PFSK-1 (cell line): ENCODE measurements at regions not wholly inside any gene's neighbourhood (a gene's known extent, or its start where the extent isn't known, plus 50 kb on each side); places are given as distances from the start of the nearest gene placed in this dataset.

ENCODE experiments used
- FOXP2 ChIP-seq: optimal IDR thresholded peaks from 2 replicates; pipeline ENCODE3; 2011; ENCODE audit warnings: borderline replicate concordance, control low read depth, inconsistent platforms; ENCODE audit not compliant: insufficient read depth; ENCODE audit errors: extremely low read length, extremely low read depth
- POLR2AphosphoS5 ChIP-seq: IDR thresholded peaks from 2 replicates; pipeline ENCODE4 v1.6.1; 2012; ENCODE audit warnings: low read depth, mild to moderate bottlenecking, control low read depth, low read length, moderate library complexity
- REST ChIP-seq, 2 experiments: IDR thresholded peaks; 2 replicates each; pipeline versions ENCODE4 v1.6.1 to v1.8.0; 2011 to 2012; ENCODE audit warnings: low read depth in 2 of 2, low read length in 2 of 2, control low read depth in 1 of 2, inconsistent platforms in 1 of 2, mild to moderate bottlenecking in 1 of 2, moderate library complexity in 1 of 2; ENCODE audit not compliant: insufficient read depth in 1 of 2
- SIN3A ChIP-seq: IDR thresholded peaks from 2 replicates; pipeline ENCODE4 v1.6.1; 2012; ENCODE audit warnings: mild to moderate bottlenecking, low read length, moderate library complexity, borderline replicate concordance; ENCODE audit not compliant: insufficient read depth
- TAF1 ChIP-seq: IDR thresholded peaks from 2 replicates; pipeline ENCODE4 v1.6.1; 2012; ENCODE audit warnings: low read length, control low read depth, borderline replicate concordance; ENCODE audit not compliant: insufficient read depth

GRCh38 chr21:27224169-27224568, 257.3 kb upstream of the ADAMTS5 start:
- no peak for TF ChIP-seq SIN3A
- no peak for TF ChIP-seq REST (IDR thresholded peaks at IDR 0.05; ENCODE audit: insufficient read depth in 1 of 2, low read depth in 2 of 2, low read length in 2 of 2)
- TF ChIP-seq POLR2AphosphoS5: no peak
- TF ChIP-seq FOXP2: no peak
- no peak for TF ChIP-seq TAF1

- TF ChIP-seq TAF1 (no peak), FOXP2 (no peak), POLR2AphosphoS5 (no peak), REST (IDR thresholded peaks at IDR 0.05; ENCODE audit: insufficient read depth in 1 of 2, low read depth in 2 of 2, low read length in 2 of 2) (no peak), SIN3A (no peak)
Measured at GRCh38 chr21:27221077-27221476, 254.2 kb upstream of the ADAMTS5 start.

GRCh38 chr21:27220416-27220815, 253.5 kb upstream of the ADAMTS5 start:
- TF ChIP-seq POLR2AphosphoS5 (no peak), TAF1 (no peak), SIN3A (no peak), FOXP2 (no peak), REST (IDR thresholded peaks at IDR 0.05; ENCODE audit: insufficient read depth in 1 of 2, low read depth in 2 of 2, low read length in 2 of 2) (no peak)

GRCh38 chr21:27219068-27219467, 252.2 kb upstream of the ADAMTS5 start:
- TF ChIP-seq REST (IDR thresholded peaks at IDR 0.05; ENCODE audit: insufficient read depth in 1 of 2, low read depth in 2 of 2, low read length in 2 of 2) (no peak), TAF1 (no peak), FOXP2 (no peak), SIN3A (no peak), POLR2AphosphoS5 (no peak)

GRCh38 chr21:27213303-27213702, 246.4 kb upstream of the ADAMTS5 start:
- no peak for TF ChIP-seq POLR2AphosphoS5
- no peak for TF ChIP-seq FOXP2
